GM23338 (cell line): ENCODE measurements at regions not wholly inside any gene's neighbourhood (a gene's known extent, or its start where the extent isn't known, plus 50 kb on each side); places are given as distances from the start of the nearest gene placed in this dataset.

Experiments
- ATAC-seq: fragments of 200-7000 bp; cut with Tn5 transposase; 3 replicates; pipeline ENCODE4 v1.9.1; 2020
- DNase-seq: peaks from one replicate; pipeline ENCODE4 v3.0.0-alpha.2; 2015; ENCODE audit warnings: low spot score
- H2AFZ ChIP-seq: fragments of 200-600 bp; sonication (generic); 2 replicates; pipeline ENCODE4 v1.8.0; 2016; ENCODE audit warnings: antibody characterized with exemption, mild to moderate bottlenecking, moderate library complexity
- H3F3A ChIP-seq: fragments of 200-600 bp; sonication (generic); replicated peaks from 2 replicates; pipeline ENCODE4 v1.8.0; 2017; ENCODE audit warnings: antibody characterized with exemption, mixed run types, low read depth
- H3K27ac ChIP-seq: fragments of 200-600 bp; sonication (generic); 2 replicates; pipeline ENCODE4 v1.6.1; 2016; ENCODE audit warnings: low read depth
- H3K27me3 ChIP-seq: fragments of 200-600 bp; sonication (generic); 2 replicates; pipeline ENCODE4 v1.8.0; 2016; ENCODE audit warnings: mild to moderate bottlenecking, mixed run types, moderate library complexity; ENCODE audit not compliant: insufficient read depth
- H3K36me3 ChIP-seq: fragments of 200-600 bp; sonication (generic); 2 replicates; pipeline ENCODE4 v1.8.0; 2016; ENCODE audit warnings: mild to moderate bottlenecking; ENCODE audit not compliant: insufficient read depth
- H3K4me1 ChIP-seq: fragments of 200-600 bp; sonication (generic); 2 replicates; pipeline ENCODE4 v1.8.0; 2016; ENCODE audit warnings: mild to moderate bottlenecking, moderate library complexity; ENCODE audit not compliant: insufficient read depth
- H3K4me2 ChIP-seq: fragments of 200-600 bp; sonication (generic); 2 replicates; pipeline ENCODE4 v1.7.1; 2017; ENCODE audit warnings: mixed run types
- H3K4me3 ChIP-seq: fragments of 200-600 bp; sonication (generic); 2 replicates; pipeline ENCODE4 v1.6.1; 2016; ENCODE audit warnings: mixed run types
- H3K79me2 ChIP-seq: fragments of 200-600 bp; sonication (generic); replicated peaks from 2 replicates; pipeline ENCODE4 v1.8.0; 2017; ENCODE audit warnings: mild to moderate bottlenecking; ENCODE audit not compliant: insufficient read depth
- H3K9me2 ChIP-seq: fragments of 200-600 bp; sonication (generic); 2 replicates; pipeline ENCODE4 v1.8.0; 2017; ENCODE audit not compliant: insufficient read depth
- H4K20me1 ChIP-seq: fragments of 200-600 bp; sonication (generic); replicated peaks from 2 replicates; pipeline ENCODE4 v1.8.0; 2017; ENCODE audit warnings: mild to moderate bottlenecking; ENCODE audit not compliant: insufficient read depth
- H3K27ac Mint-ChIP-seq: 2 replicates; pipeline ENCODE4 v1.8.0; 2020; ENCODE audit warnings: inconsistent platforms, mild to moderate bottlenecking, moderate library complexity, mixed read lengths
- H3K27me3 Mint-ChIP-seq: 3 replicates; pipeline ENCODE4 v1.8.0; 2022; ENCODE audit warnings: low read depth, mild to moderate bottlenecking, moderate library complexity, mixed read lengths, inconsistent platforms; ENCODE audit not compliant: insufficient read depth, poor library complexity
- H3K36me3 Mint-ChIP-seq: 3 replicates; pipeline ENCODE4 v1.8.0; 2021; ENCODE audit warnings: low read depth, mild to moderate bottlenecking, inconsistent platforms, moderate library complexity, mixed read lengths
- H3K4me1 Mint-ChIP-seq: 3 replicates; pipeline ENCODE4 v1.8.0; 2020; ENCODE audit warnings: mild to moderate bottlenecking, inconsistent platforms, mixed read lengths
- H3K4me3 Mint-ChIP-seq: 3 replicates; pipeline ENCODE4 v1.8.0; 2021; ENCODE audit warnings: moderate library complexity, mild to moderate bottlenecking, inconsistent platforms, mixed read lengths
- H3K9me3 Mint-ChIP-seq: 3 replicates; pipeline ENCODE4 v1.8.0; 2020; ENCODE audit warnings: moderate library complexity, mild to moderate bottlenecking, inconsistent platforms, mixed read lengths
- CREB1 ChIP-seq: fragments of 250-450 bp; sonication (Bioruptor Pico); IDR thresholded peaks from 2 replicates; pipeline ENCODE4 v1.5.0; 2020; ENCODE audit warnings: low read depth, mild to moderate bottlenecking, moderate library complexity
- EZH2 ChIP-seq: fragments of 200-600 bp; sonication (generic); IDR thresholded peaks from one replicate; pipeline ENCODE4 v1.8.0; 2017; ENCODE audit warnings: antibody characterized with exemption, mild to moderate bottlenecking, low read depth; ENCODE audit not compliant: unreplicated experiment
- EZH2phosphoT487 ChIP-seq: fragments of 200-600 bp; sonication (generic); IDR thresholded peaks from one replicate; pipeline ENCODE4 v1.8.1; 2018; ENCODE audit warnings: antibody characterized with exemption; ENCODE audit not compliant: unreplicated experiment
- JUNB ChIP-seq: IDR thresholded peaks from one replicate; pipeline ENCODE4 v1.6.1; 2016; ENCODE audit warnings: antibody characterized with exemption; ENCODE audit not compliant: unreplicated experiment
- POLR2AphosphoS5 ChIP-seq: IDR thresholded peaks from 2 replicates; pipeline ENCODE4 v1.6.1; 2016; ENCODE audit warnings: antibody characterized with exemption, low read depth
- STAT1 ChIP-seq: IDR thresholded peaks from one replicate; pipeline ENCODE4 v1.6.1; 2016; ENCODE audit warnings: antibody characterized with exemption; ENCODE audit not compliant: unreplicated experiment
- ZNF114 ChIP-seq: fragments of 250-450 bp; sonication (Bioruptor Pico); IDR thresholded peaks from 2 replicates; pipeline ENCODE4 v1.5.0; 2020; ENCODE audit warnings: mild to moderate bottlenecking, moderate library complexity
- ZNF462 ChIP-seq: fragments of 250-450 bp; sonication (Bioruptor Pico); IDR thresholded peaks from 2 replicates; pipeline ENCODE4 v1.5.0; 2020; ENCODE audit warnings: mild to moderate bottlenecking, moderate library complexity

GRCh38 chr12:84766375-84766774 lies 146.2 kb downstream of the SLC6A15 start (continued):
- no peak for TF ChIP-seq POLR2AphosphoS5

- no peak overlapping the region for H3K27ac ChIP-seq
- no peak for DNase-seq
- Mint-ChIP-seq H3K4me1 (peaks cover 22% of the 10 kb centered on the region), H3K27me3 (no peaks in the 10 kb centered on the region), H3K4me3 (no peak overlapping the region), H3K9me3 (no peaks in the 10 kb centered on the region), H3K27ac (no peak overlapping the region), H3K36me3 (no peaks in the 10 kb centered on the region)
- H3K4me3 ChIP-seq = no peak overlapping the region
- no peak overlapping the region for H2AFZ ChIP-seq
- no peaks in the 10 kb centered on the region for H3K27me3 ChIP-seq
- ATAC-seq = no peak
- H3K4me1 ChIP-seq = peaks cover 8% of the 10 kb centered on the region; the same call in 1 of the 2 replicates
- no peaks in the 10 kb centered on the region for H3K36me3 ChIP-seq
- no peaks in the 10 kb centered on the region for H4K20me1 ChIP-seq
- H3F3A ChIP-seq = no peaks in the 10 kb centered on the region
- TF ChIP-seq CREB1 (CRISPR knock-in tag) = no peak
- TF ChIP-seq EZH2phosphoT487 = no peak
- no peak for TF ChIP-seq STAT1
- no peak for TF ChIP-seq POLR2AphosphoS5
- TF ChIP-seq JUNB = no peak
- TF ChIP-seq ZNF462 (CRISPR knock-in tag) = no peak
- TF ChIP-seq EZH2 = no peak
- no peak for TF ChIP-seq ZNF114 (CRISPR knock-in tag)
- H3K79me2 ChIP-seq = no peaks in the 10 kb centered on the region
- H3K4me2 ChIP-seq = no peak overlapping the region
- no peaks in the 10 kb centered on the region for H3K9me2 ChIP-seq
Observed at GRCh38 chr12:84764001-84764400, 148.6 kb downstream of the SLC6A15 start.
